Endothelial cell of umbilical vein (primary cell): ENCODE measurements at regions not wholly inside any gene's neighbourhood (a gene's known extent, or its start where the extent isn't known, plus 50 kb on each side); places are given as distances from the start of the nearest gene placed in this dataset.

Source experiments
- BruUV-seq: library from RNA; stranded (reverse); fragments of 400-500 nt; replicated peaks from 2 replicates; lab custom pipeline; 2021; lab: Mats Ljungman, UMichigan
- CTCF ChIA-PET: fragments of 300-600, 350-600 bp; sonication (Branson Sonifier 250); formaldehyde crosslinking; loops from one replicate; lab custom pipeline; 2021; ENCODE audit warnings: antibody characterized with exemption, inconsistent platforms; lab: Charles Lee
- POLR2A ChIA-PET: fragments of 300-600, 350-600 bp; sonication (Branson Sonifier 250); formaldehyde crosslinking; loops from one replicate; lab custom pipeline; 2021; ENCODE audit warnings: antibody characterized with exemption, inconsistent platforms; lab: Charles Lee
- DNase-seq: peaks from one replicate; pipeline ENCODE4 v3.0.0-alpha.2; 2011; ENCODE audit warnings: low read depth, low spot score
- FAIRE-seq: peaks from 2 replicates; lab custom pipeline; 2011; peaks lifted over from hg19 to GRCh38; lab: Jason Lieb, UNC
- H2AFZ ChIP-seq: 2 replicates; pipeline ENCODE4 v1.6.0; 2012; ENCODE audit warnings: low read depth, low read length, control low read depth, inconsistent platforms
- H3K27ac ChIP-seq: 2 replicates; pipeline ENCODE4 v1.5.1; 2011; ENCODE audit warnings: low read depth, mild to moderate bottlenecking, control low read depth, low read length, moderate library complexity; ENCODE audit not compliant: insufficient read depth
- H3K27me3 ChIP-seq, 2 experiments: 2 replicates each; pipeline versions ENCODE4 v1.6.0 to v1.6.1; 2011; ENCODE audit warnings: low read length in 2 of 2, mixed read lengths in 1 of 2; ENCODE audit not compliant: control insufficient read depth in 2 of 2, insufficient read depth in 2 of 2
- H3K36me3 ChIP-seq, 2 experiments: 2 replicates in 1 of 2; 3 replicates in 1 of 2; pipeline ENCODE4 v1.5.1; 2011; ENCODE audit warnings: low read length in 2 of 2, mild to moderate bottlenecking in 1 of 2, moderate library complexity in 1 of 2; ENCODE audit not compliant: control insufficient read depth in 2 of 2, insufficient read depth in 2 of 2; ENCODE audit errors: extremely low read depth in 1 of 2
- H3K4me1 ChIP-seq: 3 replicates; pipeline ENCODE4 v1.5.1; 2011; ENCODE audit warnings: mild to moderate bottlenecking, low read length; ENCODE audit not compliant: control insufficient read depth, insufficient read depth; ENCODE audit errors: extremely low read depth
- H3K4me2 ChIP-seq: 2 replicates; pipeline ENCODE4 v1.6.1; 2011; ENCODE audit warnings: low read length, control low read depth, mixed read lengths; ENCODE audit not compliant: insufficient read depth
- H3K4me3 ChIP-seq, 3 experiments: fragments of 200-600 bp in 1 of 3; sonication (generic), shearing (Covaris generic) in 1 of 3; replicated peaks in 1 of 3; 2 replicates each; pipeline ENCODE4 v1.5.1; 2011 to 2016; ENCODE audit warnings: control low read depth in 3 of 3, low read length in 3 of 3, mild to moderate bottlenecking in 2 of 3, inconsistent platforms in 1 of 3, low read depth in 1 of 3, moderate library complexity in 1 of 3; ENCODE audit not compliant: insufficient read depth in 1 of 3
- H3K79me2 ChIP-seq: 2 replicates; pipeline ENCODE4 v1.6.0; 2012; ENCODE audit warnings: low read length, inconsistent platforms; ENCODE audit not compliant: control insufficient read depth, insufficient read depth
- H3K9ac ChIP-seq: replicated peaks from 2 replicates; pipeline ENCODE3; 2011; ENCODE audit warnings: low read length, control low read depth; ENCODE audit not compliant: insufficient read depth; ENCODE audit errors: extremely low read depth
- H3K9me1 ChIP-seq: replicated peaks from 3 replicates; pipeline ENCODE4 v1.6.0; 2011; ENCODE audit warnings: mild to moderate bottlenecking, low read length; ENCODE audit not compliant: control insufficient read depth, insufficient read depth; ENCODE audit errors: extremely low read depth
- H3K9me3 ChIP-seq: replicated peaks from 2 replicates; pipeline ENCODE4 v1.5.1; 2012; ENCODE audit warnings: low read length, inconsistent platforms; ENCODE audit not compliant: control insufficient read depth, insufficient read depth
- H4K20me1 ChIP-seq: replicated peaks from 2 replicates; pipeline ENCODE3; 2011; ENCODE audit warnings: mild to moderate bottlenecking, low read length; ENCODE audit not compliant: control insufficient read depth, insufficient read depth; ENCODE audit errors: extremely low read depth
- EZH2 ChIP-seq: IDR thresholded peaks from 2 replicates; pipeline ENCODE4 v1.6.1; 2012; ENCODE audit warnings: borderline replicate concordance, low read depth, mild to moderate bottlenecking, moderate library complexity, low read length, inconsistent platforms; ENCODE audit not compliant: severe bottlenecking
- FOS ChIP-seq: IDR thresholded peaks from 2 replicates; pipeline ENCODE4 v1.6.1; 2011; ENCODE audit warnings: mild to moderate bottlenecking, low read length, moderate library complexity, borderline replicate concordance; ENCODE audit not compliant: insufficient read depth
- GATA2 ChIP-seq: IDR thresholded peaks from 2 replicates; pipeline ENCODE4 v1.7.0; 2011; ENCODE audit warnings: low read depth, mild to moderate bottlenecking, moderate library complexity, mixed read lengths, low read length; ENCODE audit not compliant: insufficient read length, insufficient read depth
- JUN ChIP-seq: IDR thresholded peaks from 2 replicates; pipeline ENCODE4 v1.6.1; 2011; ENCODE audit warnings: borderline replicate concordance, low read depth; ENCODE audit not compliant: insufficient read length, insufficient read depth
- MYC ChIP-seq: IDR thresholded peaks from one replicate; pipeline ENCODE4 v1.6.1; 2011; ENCODE audit warnings: mild to moderate bottlenecking, low read depth, low read length
- POLR2A ChIP-seq: IDR thresholded peaks from 2 replicates; pipeline ENCODE4 v1.6.1; 2012; ENCODE audit warnings: low read depth, mild to moderate bottlenecking, control low read depth, low read length
- POLR2AphosphoS5 ChIP-seq: IDR thresholded peaks from 2 replicates; pipeline ENCODE4 v1.6.1; 2012; ENCODE audit warnings: low read depth, mild to moderate bottlenecking, control low read depth, low read length, moderate library complexity; ENCODE audit not compliant: insufficient read depth
- dilution Hi-C: fragments of 300-500 bp; cut with MboI; formaldehyde crosslinking; loops from one replicate; pipeline ENCODE4 v1.15.0; 2019; ENCODE audit warnings: low sequenced_read_pairs; ENCODE audit not compliant: extremely low pct_ligation_motif_present
- intact Hi-C: fragments of 100-400 bp; cut with micrococcal nuclease; formaldehyde crosslinking; loops from one replicate; pipeline ENCODE4 v1.10.0; 2022
- TF ChIP-seq, protein P1 (sequence below), 2 donors: IDR thresholded peaks; 1 replicate in 1 of 2; 2 replicates in 1 of 2; pipeline ENCODE4 v1.5.1; 2011; ENCODE audit warnings: low read length in 2 of 2, mild to moderate bottlenecking in 2 of 2, moderate library complexity in 2 of 2, control low read depth in 1 of 2, inconsistent platforms in 1 of 2, low read depth in 1 of 2; ENCODE audit not compliant: insufficient read depth in 1 of 2; ENCODE audit errors: extremely low read depth in 1 of 2
- TF ChIP-seq, protein P2 (sequence below): IDR thresholded peaks from 2 replicates; pipeline ENCODE4 v1.6.1; 2011; ENCODE audit not compliant: insufficient read depth, insufficient read length

DNA sequence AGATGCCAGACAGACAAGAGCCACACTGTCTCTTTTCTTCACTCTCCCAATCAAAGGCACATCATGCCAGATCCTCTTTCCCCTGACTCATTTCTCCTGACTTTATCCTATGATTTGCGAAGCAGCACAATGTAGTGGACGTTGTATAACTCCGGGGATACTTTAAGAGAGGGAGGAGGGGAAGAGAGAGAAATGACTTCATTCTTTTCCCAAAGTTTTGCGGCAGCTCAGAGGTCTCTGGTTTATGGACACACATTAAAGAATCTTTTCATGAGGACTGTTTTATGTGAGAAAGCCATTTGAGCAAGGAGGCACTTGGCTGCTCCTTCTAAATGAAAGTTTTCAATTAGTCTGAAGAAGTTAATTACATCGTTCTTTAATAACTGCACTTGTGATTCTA, 75.1 kb upstream of the MC3R start:
- dilution Hi-C loops (no loop called here), intact Hi-C loops (no loop called here)
- Histone ChIP-seq H4K20me1 (no peaks in the 10 kb centered on the region), H3K79me2 (no peaks in the 10 kb centered on the region), H3K27me3 (no peaks in the 10 kb centered on the region), H3K9ac (no peak overlapping the region), H3K4me1 (no peaks in the 10 kb centered on the region), H3K36me3 (no peaks in the 10 kb centered on the region), H3K27ac (no peak overlapping the region), H2AFZ (no peak overlapping the region), H3K4me2 (no peak overlapping the region), H3K9me3 (no peaks in the 10 kb centered on the region), H3K9me1 (no peaks in the 10 kb centered on the region), H3K4me3 (no peak overlapping the region)
- TF ChIP-seq POLR2AphosphoS5 (no peak), JUN (no peak), POLR2A (no peak), EZH2 (no peak), MYC (no peak), GATA2 (no peak), FOS (no peak)
- TF ChIP-seq, protein P1, sequence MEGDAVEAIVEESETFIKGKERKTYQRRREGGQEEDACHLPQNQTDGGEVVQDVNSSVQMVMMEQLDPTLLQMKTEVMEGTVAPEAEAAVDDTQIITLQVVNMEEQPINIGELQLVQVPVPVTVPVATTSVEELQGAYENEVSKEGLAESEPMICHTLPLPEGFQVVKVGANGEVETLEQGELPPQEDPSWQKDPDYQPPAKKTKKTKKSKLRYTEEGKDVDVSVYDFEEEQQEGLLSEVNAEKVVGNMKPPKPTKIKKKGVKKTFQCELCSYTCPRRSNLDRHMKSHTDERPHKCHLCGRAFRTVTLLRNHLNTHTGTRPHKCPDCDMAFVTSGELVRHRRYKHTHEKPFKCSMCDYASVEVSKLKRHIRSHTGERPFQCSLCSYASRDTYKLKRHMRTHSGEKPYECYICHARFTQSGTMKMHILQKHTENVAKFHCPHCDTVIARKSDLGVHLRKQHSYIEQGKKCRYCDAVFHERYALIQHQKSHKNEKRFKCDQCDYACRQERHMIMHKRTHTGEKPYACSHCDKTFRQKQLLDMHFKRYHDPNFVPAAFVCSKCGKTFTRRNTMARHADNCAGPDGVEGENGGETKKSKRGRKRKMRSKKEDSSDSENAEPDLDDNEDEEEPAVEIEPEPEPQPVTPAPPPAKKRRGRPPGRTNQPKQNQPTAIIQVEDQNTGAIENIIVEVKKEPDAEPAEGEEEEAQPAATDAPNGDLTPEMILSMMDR (IDR thresholded peaks at IDR 0.05; ENCODE audit: extremely low read depth in 1 of 2, insufficient read depth in 1 of 2, low read depth in 1 of 2, low read length in 2 of 2) = no peak
- TF ChIP-seq, protein P2, sequence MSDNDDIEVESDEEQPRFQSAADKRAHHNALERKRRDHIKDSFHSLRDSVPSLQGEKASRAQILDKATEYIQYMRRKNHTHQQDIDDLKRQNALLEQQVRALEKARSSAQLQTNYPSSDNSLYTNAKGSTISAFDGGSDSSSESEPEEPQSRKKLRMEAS = no peak
- POLR2A ChIA-PET = no interaction called here
- no TSS peak for BruUV-seq
- FAIRE-seq (no peak), DNase-seq (no peak)
- CTCF ChIA-PET = no interaction called here
